ENCODE measurements at regions not wholly inside any gene's neighbourhood (a gene's known extent, or its start where the extent isn't known, plus 50 kb on each side); places are given as distances from the start of the nearest gene placed in this dataset.

GRCh38 chrX:43064096-43064495 is 286.1 kb upstream of the PPP1R2C start:
- no peak for DNase-seq (ENCODE audit: low read depth)
- TF ChIP-seq CTCF (IDR thresholded peaks at IDR 0.05; ENCODE audit: control insufficient read depth, extremely low read depth, insufficient read depth) = no peak
- H3K4me3 ChIP-seq (ENCODE audit: low read depth, low read length) = no peak overlapping the region

GRCh38 chrX:43065978-43066377 is 288.0 kb upstream of the PPP1R2C start:
- no peak for DNase-seq (ENCODE audit: low read depth)
- no peak overlapping the region for H3K4me3 ChIP-seq (ENCODE audit: low read depth, low read length)

GRCh38 chrX:43068639-43069038 is 290.7 kb upstream of the PPP1R2C start:
- no peak overlapping the region for H3K4me3 ChIP-seq (ENCODE audit: low read depth, low read length)
- DNase-seq (ENCODE audit: low read depth) = no peak
- no peak for TF ChIP-seq CTCF (IDR thresholded peaks at IDR 0.05; ENCODE audit: control insufficient read depth, extremely low read depth, insufficient read depth)

More at GRCh38 chrX:43065978-43066377, 288.0 kb upstream of the PPP1R2C start:
- no peak for TF ChIP-seq CTCF (IDR thresholded peaks at IDR 0.05; ENCODE audit: control insufficient read depth, extremely low read depth, insufficient read depth)

DNA sequence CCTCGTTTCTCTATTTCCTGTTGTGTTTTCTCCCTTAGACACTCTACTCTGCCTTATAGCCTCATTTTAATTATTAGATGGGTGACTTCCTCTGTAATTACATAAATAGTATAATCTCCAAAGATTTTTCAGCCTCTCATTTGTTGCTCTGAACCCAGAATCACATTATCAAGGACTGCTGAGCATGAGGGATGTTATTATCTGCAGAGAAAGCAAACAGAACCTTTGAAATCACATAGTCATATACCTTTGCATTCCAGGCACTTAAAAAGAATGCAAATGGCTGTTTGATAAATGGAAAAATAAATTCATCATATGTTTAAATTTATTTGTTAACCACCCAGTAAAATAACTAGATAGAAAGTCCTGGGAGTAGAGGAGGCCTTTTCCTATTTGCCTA is 305.1 kb upstream of the PPP1R2C start:
- DNase-seq (ENCODE audit: low read depth) = no peak

GRCh38 chrX:43087830-43088229 is 309.9 kb upstream of the PPP1R2C start:
- H3K4me3 ChIP-seq (ENCODE audit: low read depth, low read length) = no peak overlapping the region
- TF ChIP-seq CTCF (IDR thresholded peaks at IDR 0.05; ENCODE audit: control insufficient read depth, extremely low read depth, insufficient read depth) = no peak
- DNase-seq (ENCODE audit: low read depth) = no peak

More for the DNA sequence above, 305.1 kb upstream of the PPP1R2C start:
- H3K4me3 ChIP-seq (ENCODE audit: low read depth, low read length) = no peak overlapping the region
- no peak for TF ChIP-seq CTCF (IDR thresholded peaks at IDR 0.05; ENCODE audit: control insufficient read depth, extremely low read depth, insufficient read depth)

DNA sequence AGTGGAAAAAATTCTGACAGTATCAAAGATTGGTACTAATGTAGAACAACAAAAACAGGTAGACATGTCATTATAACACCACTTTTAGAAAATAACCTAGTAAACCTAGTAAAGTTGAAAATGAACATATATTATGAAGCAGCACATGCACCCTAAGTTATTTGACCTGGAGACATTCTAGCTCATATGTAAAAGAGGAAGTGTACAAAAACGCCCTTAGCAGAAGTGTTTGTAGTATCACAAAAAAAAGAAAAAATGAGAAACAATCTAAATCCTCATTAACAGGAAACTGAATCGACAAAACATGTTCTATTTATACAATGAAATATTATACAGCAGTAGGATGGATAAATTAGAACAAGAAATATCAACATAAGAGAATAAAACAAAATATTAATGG is 318.9 kb upstream of the PPP1R2C start:
- TF ChIP-seq CTCF (IDR thresholded peaks at IDR 0.05; ENCODE audit: control insufficient read depth, extremely low read depth, insufficient read depth) = no peak
- no peak overlapping the region for H3K4me3 ChIP-seq (ENCODE audit: low read depth, low read length)
- no peak for DNase-seq (ENCODE audit: low read depth)

GRCh38 chrX:43106009-43106408 is 328.0 kb upstream of the PPP1R2C start:
- DNase-seq (ENCODE audit: low read depth) = no peak
- no peak overlapping the region for H3K4me3 ChIP-seq (ENCODE audit: low read depth, low read length)
- TF ChIP-seq CTCF (IDR thresholded peaks at IDR 0.05; ENCODE audit: control insufficient read depth, extremely low read depth, insufficient read depth) = no peak
